ENCODE measurements at regions not wholly inside any gene's neighbourhood (a gene's known extent, or its start where the extent isn't known, plus 50 kb on each side); places are given as distances from the start of the nearest gene placed in this dataset.

GRCh38 chr6:23327621-23328020 lies 758.3 kb downstream of the HDGFL1 start:
- Histone ChIP-seq H3K4me3 (ENCODE audit: low read depth, low read length) (no peak overlapping the region), H3K36me3 (ENCODE audit: control insufficient read depth, insufficient read depth, low read length) (no peaks in the 10 kb centered on the region), H3K27me3 (ENCODE audit: control insufficient read depth, insufficient read depth, low read length) (no peaks in the 10 kb centered on the region)
- TF ChIP-seq, protein P1, sequence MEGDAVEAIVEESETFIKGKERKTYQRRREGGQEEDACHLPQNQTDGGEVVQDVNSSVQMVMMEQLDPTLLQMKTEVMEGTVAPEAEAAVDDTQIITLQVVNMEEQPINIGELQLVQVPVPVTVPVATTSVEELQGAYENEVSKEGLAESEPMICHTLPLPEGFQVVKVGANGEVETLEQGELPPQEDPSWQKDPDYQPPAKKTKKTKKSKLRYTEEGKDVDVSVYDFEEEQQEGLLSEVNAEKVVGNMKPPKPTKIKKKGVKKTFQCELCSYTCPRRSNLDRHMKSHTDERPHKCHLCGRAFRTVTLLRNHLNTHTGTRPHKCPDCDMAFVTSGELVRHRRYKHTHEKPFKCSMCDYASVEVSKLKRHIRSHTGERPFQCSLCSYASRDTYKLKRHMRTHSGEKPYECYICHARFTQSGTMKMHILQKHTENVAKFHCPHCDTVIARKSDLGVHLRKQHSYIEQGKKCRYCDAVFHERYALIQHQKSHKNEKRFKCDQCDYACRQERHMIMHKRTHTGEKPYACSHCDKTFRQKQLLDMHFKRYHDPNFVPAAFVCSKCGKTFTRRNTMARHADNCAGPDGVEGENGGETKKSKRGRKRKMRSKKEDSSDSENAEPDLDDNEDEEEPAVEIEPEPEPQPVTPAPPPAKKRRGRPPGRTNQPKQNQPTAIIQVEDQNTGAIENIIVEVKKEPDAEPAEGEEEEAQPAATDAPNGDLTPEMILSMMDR (IDR thresholded peaks at IDR 0.05; ENCODE audit: insufficient read depth, low read length, severe bottlenecking), result no peak
- no peak for FAIRE-seq
- DNase-seq (ENCODE audit: low read depth), result no peak

DNA sequence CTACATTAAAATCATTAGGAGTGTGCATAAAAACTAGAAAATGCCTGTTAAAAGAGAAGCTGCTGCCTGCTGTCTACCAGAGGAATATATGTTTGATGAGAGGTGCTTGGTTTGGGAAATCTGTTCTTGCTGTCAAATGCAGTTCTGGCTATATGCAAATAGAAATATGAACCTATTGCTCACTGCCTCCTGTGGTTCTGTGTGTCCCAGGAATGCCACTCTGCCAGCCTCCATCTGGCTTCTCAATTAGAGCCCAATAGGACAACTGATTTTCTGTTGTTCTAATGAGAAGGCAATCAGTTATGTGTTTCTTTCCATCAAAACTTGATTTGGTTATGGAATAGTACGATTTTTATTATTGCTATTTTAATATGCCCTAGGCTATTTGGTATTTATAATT lies 759.7 kb downstream of the HDGFL1 start:
- TF ChIP-seq, protein P1 (IDR thresholded peaks at IDR 0.05; ENCODE audit: insufficient read depth, low read length, severe bottlenecking), result no peak
- no peaks in the 10 kb centered on the region for H3K36me3 ChIP-seq (ENCODE audit: control insufficient read depth, insufficient read depth, low read length)
- FAIRE-seq (no peak), DNase-seq (ENCODE audit: low read depth) (no peak)
- no peaks in the 10 kb centered on the region for H3K27me3 ChIP-seq (ENCODE audit: control insufficient read depth, insufficient read depth, low read length)
- H3K4me3 ChIP-seq (ENCODE audit: low read depth, low read length), result no peak overlapping the region

- TF ChIP-seq, protein P1 (IDR thresholded peaks at IDR 0.05; ENCODE audit: insufficient read depth, low read length, severe bottlenecking), result no peak
- H3K27me3 ChIP-seq (ENCODE audit: control insufficient read depth, insufficient read depth, low read length), result no peaks in the 10 kb centered on the region
- DNase-seq (ENCODE audit: low read depth) (no peak), FAIRE-seq (no peak)
- no peak overlapping the region for H3K4me3 ChIP-seq (ENCODE audit: low read depth, low read length)
- no peaks in the 10 kb centered on the region for H3K36me3 ChIP-seq (ENCODE audit: control insufficient read depth, insufficient read depth, low read length)
Measured at GRCh38 chr6:23330632-23331031, 761.3 kb downstream of the HDGFL1 start.

GRCh38 chr6:23334360-23334759 lies 765.0 kb downstream of the HDGFL1 start:
- no peak for FAIRE-seq
- no peak for DNase-seq (ENCODE audit: low read depth)
- TF ChIP-seq, protein P1 (IDR thresholded peaks at IDR 0.05; ENCODE audit: insufficient read depth, low read length, severe bottlenecking), result no peak
- no peaks in the 10 kb centered on the region for H3K27me3 ChIP-seq (ENCODE audit: control insufficient read depth, insufficient read depth, low read length)
- no peaks in the 10 kb centered on the region for H3K36me3 ChIP-seq (ENCODE audit: control insufficient read depth, insufficient read depth, low read length)
- no peak overlapping the region for H3K4me3 ChIP-seq (ENCODE audit: low read depth, low read length)

- no peaks in the 10 kb centered on the region for H3K36me3 ChIP-seq (ENCODE audit: control insufficient read depth, insufficient read depth, low read length)
- DNase-seq (ENCODE audit: low read depth) (no peak), FAIRE-seq (no peak)
- H3K4me3 ChIP-seq (ENCODE audit: low read depth, low read length), result no peak overlapping the region
- TF ChIP-seq, protein P1 (IDR thresholded peaks at IDR 0.05; ENCODE audit: insufficient read depth, low read length, severe bottlenecking), result no peak
- no peaks in the 10 kb centered on the region for H3K27me3 ChIP-seq (ENCODE audit: control insufficient read depth, insufficient read depth, low read length)
Measured at GRCh38 chr6:23335894-23336293, 766.5 kb downstream of the HDGFL1 start.

GRCh38 chr6:23339268-23339667 lies 769.9 kb downstream of the HDGFL1 start:
- Histone ChIP-seq H3K27me3 (ENCODE audit: control insufficient read depth, insufficient read depth, low read length) (no peaks in the 10 kb centered on the region), H3K4me3 (ENCODE audit: low read depth, low read length) (no peak overlapping the region), H3K36me3 (ENCODE audit: control insufficient read depth, insufficient read depth, low read length) (no peaks in the 10 kb centered on the region)
- DNase-seq (ENCODE audit: low read depth), result no peak
- TF ChIP-seq, protein P1 (IDR thresholded peaks at IDR 0.05; ENCODE audit: insufficient read depth, low read length, severe bottlenecking), result no peak
- no peak for FAIRE-seq

Measured in bronchial epithelial cell (primary cell).